ENCODE measurements at regions not wholly inside any gene's neighbourhood (a gene's known extent, or its start where the extent isn't known, plus 50 kb on each side); places are given as distances from the start of the nearest gene placed in this dataset.

GRCh38 chr5:2207109-2207399, 324.3 kb upstream of the IRX4 start:
- no peak for TF ChIP-seq CTCF (IDR thresholded peaks at IDR 0.05; ENCODE audit: extremely low read depth, insufficient read depth, missing control alignments)
- in situ Hi-C loops (cut with MboI; ENCODE audit: low pct_unique_long_range_greater_than_20kb, low sequenced_read_pairs, unreplicated experiment) = no loop called here
- no peak for DNase-seq (ENCODE audit: low spot score)

- TF ChIP-seq CTCF (IDR thresholded peaks at IDR 0.05; ENCODE audit: extremely low read depth, insufficient read depth, missing control alignments) = no peak
- no peak for DNase-seq (ENCODE audit: low spot score)
- in situ Hi-C loops (cut with MboI; ENCODE audit: low pct_unique_long_range_greater_than_20kb, low sequenced_read_pairs, unreplicated experiment) = no loop called here
Observed at GRCh38 chr5:2206293-2207108, 323.8 kb upstream of the IRX4 start.

GRCh38 chr5:2205596-2206226, 323.0 kb upstream of the IRX4 start:
- in situ Hi-C loops (cut with MboI; ENCODE audit: low pct_unique_long_range_greater_than_20kb, low sequenced_read_pairs, unreplicated experiment) = no loop called here
- TF ChIP-seq CTCF (IDR thresholded peaks at IDR 0.05; ENCODE audit: extremely low read depth, insufficient read depth, missing control alignments) = no peak
- DNase-seq (ENCODE audit: low spot score) = no peak

- in situ Hi-C loops (cut with MboI; ENCODE audit: low pct_unique_long_range_greater_than_20kb, low sequenced_read_pairs, unreplicated experiment) = no loop called here
- no peak for DNase-seq (ENCODE audit: low spot score)
- no peak for TF ChIP-seq CTCF (IDR thresholded peaks at IDR 0.05; ENCODE audit: extremely low read depth, insufficient read depth, missing control alignments)
Observed at GRCh38 chr5:2205185-2205585, 322.5 kb upstream of the IRX4 start.

- DNase-seq (ENCODE audit: low spot score) = no peak
- TF ChIP-seq CTCF (IDR thresholded peaks at IDR 0.05; ENCODE audit: extremely low read depth, insufficient read depth, missing control alignments) = no peak
- in situ Hi-C loops (cut with MboI; ENCODE audit: low pct_unique_long_range_greater_than_20kb, low sequenced_read_pairs, unreplicated experiment) = no loop called here
Observed at GRCh38 chr5:2204366-2205184, 321.9 kb upstream of the IRX4 start.

GRCh38 chr5:2203774-2204173, 321.0 kb upstream of the IRX4 start:
- no peak for DNase-seq (ENCODE audit: low spot score)
- no peak for TF ChIP-seq CTCF (IDR thresholded peaks at IDR 0.05; ENCODE audit: extremely low read depth, insufficient read depth, missing control alignments)
- in situ Hi-C loops (cut with MboI; ENCODE audit: low pct_unique_long_range_greater_than_20kb, low sequenced_read_pairs, unreplicated experiment) = no loop called here

Measured in GM13977 (cell line).